Fibroblast of the conjunctiva (primary cell): ENCODE measurements at regions not wholly inside any gene's neighbourhood (a gene's known extent, or its start where the extent isn't known, plus 50 kb on each side); places are given as distances from the start of the nearest gene placed in this dataset.
A peak's percentile ranks its signal among the peaks of the same experiment; 100 is the strongest.
"Not testable (repeated sequence)": the region's sequence is repeated elsewhere in the genome, so short reads cannot be mapped to it uniquely, and the experiment has no call there.

Source experiments
- DNase-seq: peaks from one replicate; pipeline ENCODE4 v3.0.0-alpha.2; 2010; ENCODE audit warnings: low read depth

DNA sequence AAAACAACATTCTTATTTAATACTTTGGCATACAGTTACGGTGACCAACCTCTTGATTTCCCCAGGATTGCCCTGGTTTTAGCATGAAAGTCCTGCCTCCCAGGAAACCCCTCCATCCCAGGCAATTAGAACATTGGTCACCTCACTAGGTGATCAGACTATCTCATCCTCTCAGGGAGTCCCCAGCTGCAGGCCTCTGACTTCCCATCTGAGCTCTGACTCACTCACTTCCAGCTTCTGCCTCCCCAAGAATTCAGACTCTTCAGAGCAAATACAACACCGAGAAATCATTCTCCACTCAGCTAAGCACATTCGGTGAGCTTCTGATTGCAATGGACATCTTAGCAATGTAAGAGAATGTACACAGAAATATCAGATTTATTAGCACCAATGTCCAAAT lies 92.4 kb upstream of the HES1 start:
- no peak for DNase-seq

- DNase-seq, result no peak
These were observed 90.7 kb upstream of the HES1 start for GRCh38 chr3:194045289-194045688.

GRCh38 chr3:194045919-194046318 lies 90.0 kb upstream of the HES1 start:
- DNase-seq, result no peak

DNA sequence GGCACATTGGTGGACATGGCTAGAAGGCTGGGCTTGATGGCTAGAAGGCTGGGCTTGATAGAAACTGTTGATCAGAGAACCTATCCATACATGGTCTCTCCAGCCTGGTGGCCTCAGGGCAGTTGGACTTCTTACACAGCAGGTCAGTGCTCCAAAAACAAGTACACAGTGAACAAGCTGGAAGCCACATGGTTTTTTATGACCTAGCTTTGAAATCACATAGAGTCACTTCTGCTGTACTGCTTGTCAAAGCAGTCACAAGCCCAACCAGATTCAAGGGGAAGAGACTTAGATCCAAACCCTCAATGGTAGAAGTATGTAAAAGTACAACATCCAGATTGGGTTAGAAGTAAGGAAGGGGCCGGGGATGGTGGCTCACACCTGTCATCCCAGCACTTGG lies 89.4 kb upstream of the HES1 start:
- DNase-seq, result no peak

- no peak for DNase-seq
These were observed 88.8 kb upstream of the HES1 start for GRCh38 chr3:194046995-194047645.

GRCh38 chr3:194049394-194049793 lies 86.6 kb upstream of the HES1 start:
- no peak for DNase-seq

- no peak for DNase-seq
These were observed 85.1 kb upstream of the HES1 start for GRCh38 chr3:194050782-194051320.

GRCh38 chr3:194051366-194052149 lies 84.4 kb upstream of the HES1 start:
- DNase-seq, result no peak

DNA sequence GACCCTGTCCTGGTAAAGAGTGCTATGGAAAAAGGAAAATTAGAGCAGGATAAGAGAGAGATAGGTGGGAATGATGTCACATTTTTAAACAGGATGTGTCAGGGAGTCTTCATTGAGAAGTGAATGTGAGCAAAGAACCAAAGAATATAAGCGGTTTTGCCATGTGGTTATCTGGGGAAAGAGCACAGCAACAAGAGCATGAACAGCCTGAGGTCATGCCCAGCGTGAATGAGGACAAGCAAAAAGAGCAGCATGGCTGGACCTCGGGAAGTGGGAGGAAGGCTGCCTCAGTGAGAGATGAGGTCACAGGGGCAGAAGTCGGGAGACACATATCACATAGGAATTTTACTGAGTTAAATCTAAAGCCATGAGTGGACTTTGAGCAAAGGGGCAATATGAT lies 82.8 kb upstream of the HES1 start:
- no peak for DNase-seq

GRCh38 chr3:194054016-194054415 lies 81.9 kb upstream of the HES1 start:
- no peak for DNase-seq

- DNase-seq, result no peak
These were observed 81.4 kb upstream of the HES1 start for GRCh38 chr3:194054540-194054939.

DNA sequence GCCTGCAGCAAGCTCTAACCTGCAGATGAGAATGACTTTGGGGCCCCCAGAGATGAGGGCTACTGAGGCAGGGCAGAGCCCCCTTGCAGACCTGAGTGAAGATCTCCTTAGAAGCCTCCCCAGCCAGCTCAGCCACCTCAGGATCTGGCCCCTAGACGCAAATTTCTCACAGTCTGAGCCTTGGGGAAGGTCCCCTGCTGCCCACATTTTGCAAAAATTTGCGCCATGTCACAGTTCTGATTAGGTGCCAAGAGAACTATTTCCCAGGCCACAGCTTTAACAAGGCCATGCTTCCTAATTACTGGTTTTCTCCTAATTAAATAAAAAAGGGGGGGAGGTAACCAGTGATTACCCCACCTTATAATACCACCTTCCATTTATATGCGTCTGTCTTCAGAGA lies 81.0 kb upstream of the HES1 start:
- DNase-seq, result no peak

GRCh38 chr3:194056323-194056722 lies 79.6 kb upstream of the HES1 start:
- DNase-seq, result not testable (repeated sequence)

DNA sequence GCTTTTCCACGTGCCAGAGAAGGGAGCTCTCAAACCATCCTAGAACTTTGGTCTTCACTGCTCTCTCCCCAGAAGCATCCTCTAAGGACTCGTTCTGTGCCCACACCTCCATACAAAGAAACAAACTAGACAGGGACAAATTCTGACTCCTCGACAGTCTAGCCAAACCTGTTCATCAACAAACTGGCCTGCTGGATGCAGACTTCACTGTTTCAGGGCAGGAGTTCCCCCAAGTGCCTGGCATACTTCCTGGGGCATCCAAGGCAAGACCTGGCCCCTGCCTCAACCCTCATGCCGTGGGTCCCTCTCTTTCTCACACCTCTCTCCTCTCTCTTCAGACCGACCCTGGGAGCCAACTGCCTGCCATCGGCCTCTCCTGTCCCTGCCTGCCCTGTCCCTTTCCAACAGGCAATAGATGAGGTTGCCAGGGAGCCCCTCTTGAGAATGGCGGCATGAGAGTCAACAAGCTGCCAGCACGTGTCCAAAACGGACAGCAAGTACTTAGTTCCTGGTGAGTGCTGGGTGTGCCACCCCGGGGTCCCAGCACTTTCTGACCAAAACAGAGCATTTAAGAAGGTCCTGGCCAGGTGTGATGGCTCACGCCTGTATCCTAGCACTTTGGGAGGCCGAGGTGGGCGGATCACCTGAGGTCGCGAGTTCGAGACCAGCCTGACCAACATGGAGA lies 79.1 kb upstream of the HES1 start:
- DNase-seq, result no peak

- no peak for DNase-seq
These were observed 78.3 kb upstream of the HES1 start for GRCh38 chr3:194057570-194058188.

GRCh38 chr3:194058189-194058571 lies 77.8 kb upstream of the HES1 start:
- DNase-seq, result peak; percentile 9

- no peak for DNase-seq
These were observed 77.2 kb upstream of the HES1 start for GRCh38 chr3:194058753-194059152.

GRCh38 chr3:194061421-194062030 lies 74.4 kb upstream of the HES1 start:
- DNase-seq, result no peak

DNA sequence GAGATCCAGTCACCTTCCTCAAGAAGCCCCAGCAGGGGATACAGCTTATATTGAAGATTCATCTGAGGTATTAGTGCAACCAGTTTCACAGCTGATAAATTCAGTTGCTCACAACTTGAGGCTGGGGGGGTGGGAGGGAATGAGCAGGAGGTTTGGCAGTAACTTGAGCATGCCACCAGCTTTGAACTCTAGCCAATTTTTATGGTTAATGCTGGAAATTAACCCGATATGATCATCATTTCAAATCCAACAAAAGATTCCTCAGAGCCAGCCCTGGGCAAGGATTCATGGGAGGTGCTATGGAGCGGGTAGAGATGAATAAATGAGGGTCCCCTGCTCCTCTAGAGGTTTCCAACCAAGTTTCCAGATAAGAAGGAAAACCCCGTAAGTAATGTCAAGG lies 73.1 kb upstream of the HES1 start:
- no peak for DNase-seq

DNA sequence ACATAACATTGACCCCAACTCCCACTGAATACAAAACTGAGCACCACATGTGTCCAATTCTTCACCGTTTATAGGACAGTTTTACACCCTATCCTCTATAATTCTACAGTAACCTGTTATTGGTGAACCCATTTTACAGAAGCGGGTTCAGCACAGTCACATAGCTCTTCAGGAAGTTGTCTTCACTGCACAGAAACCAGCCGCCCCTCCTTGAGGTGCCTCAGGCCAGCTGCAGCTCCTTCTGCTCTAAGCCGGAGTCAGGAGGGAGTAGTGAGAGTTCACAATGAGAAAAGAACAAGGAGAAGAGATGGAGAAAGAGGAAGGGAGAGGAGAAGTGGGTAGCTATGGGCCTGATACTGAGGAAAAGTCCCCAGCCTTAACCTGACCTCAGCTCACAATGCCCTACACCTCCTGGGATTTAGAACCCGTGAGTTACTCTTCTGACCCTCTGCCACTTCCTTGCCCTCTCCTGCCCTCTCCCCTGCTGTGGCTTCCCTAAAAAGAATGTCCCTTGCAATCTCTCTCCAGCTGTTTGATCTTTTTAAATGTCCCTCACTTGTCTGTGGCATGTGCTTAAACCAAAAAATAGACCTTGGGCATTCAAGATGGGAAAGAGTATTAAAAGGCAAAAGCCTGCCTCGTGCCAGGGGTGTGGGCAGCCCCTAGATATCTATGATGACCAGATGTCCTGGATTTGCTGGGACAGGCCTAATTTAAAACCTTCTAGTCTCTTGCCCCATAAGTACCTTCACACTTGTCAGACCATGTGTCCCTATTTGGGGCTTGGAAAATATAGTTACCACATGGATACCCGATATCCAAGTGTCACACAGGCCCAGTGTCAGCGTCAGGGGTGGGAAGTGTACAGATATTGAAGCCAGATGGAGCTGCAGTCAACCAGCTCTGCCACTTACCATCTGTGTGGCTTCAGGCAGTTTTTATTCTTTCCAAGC lies 71.3 kb upstream of the HES1 start:
- DNase-seq, result no peak

GRCh38 chr3:194067327-194067726 lies 68.6 kb upstream of the HES1 start:
- not testable (repeated sequence) for DNase-seq
